HT-29 (cell line): ENCODE measurements at regions not wholly inside any gene's neighbourhood (a gene's known extent, or its start where the extent isn't known, plus 50 kb on each side); places are given as distances from the start of the nearest gene placed in this dataset.

ENCODE experiments used
- DNase-seq: peaks from one replicate; pipeline ENCODE4 v3.0.0-alpha.2; 2015; ENCODE audit warnings: low spot score

DNA sequence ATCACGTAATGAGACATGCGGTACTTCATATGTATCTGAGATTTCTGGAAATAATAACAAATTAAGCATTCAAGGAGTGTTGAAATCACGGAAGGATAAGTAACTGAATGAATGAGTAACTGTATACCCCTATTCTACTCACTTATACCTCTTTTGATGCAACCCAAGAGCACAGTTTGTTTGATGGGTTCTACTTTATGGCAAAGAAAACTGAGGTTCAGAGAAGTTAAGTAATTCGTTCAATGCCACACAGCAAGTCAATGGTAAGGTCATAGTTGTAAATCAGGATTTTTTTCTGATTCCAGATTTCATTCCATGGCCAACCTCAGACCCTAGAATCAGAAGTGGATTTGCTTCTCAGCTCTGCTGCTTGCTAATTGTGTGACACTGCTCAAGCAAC, 544.5 kb upstream of the TBX3 start:
- no peak for DNase-seq

DNA sequence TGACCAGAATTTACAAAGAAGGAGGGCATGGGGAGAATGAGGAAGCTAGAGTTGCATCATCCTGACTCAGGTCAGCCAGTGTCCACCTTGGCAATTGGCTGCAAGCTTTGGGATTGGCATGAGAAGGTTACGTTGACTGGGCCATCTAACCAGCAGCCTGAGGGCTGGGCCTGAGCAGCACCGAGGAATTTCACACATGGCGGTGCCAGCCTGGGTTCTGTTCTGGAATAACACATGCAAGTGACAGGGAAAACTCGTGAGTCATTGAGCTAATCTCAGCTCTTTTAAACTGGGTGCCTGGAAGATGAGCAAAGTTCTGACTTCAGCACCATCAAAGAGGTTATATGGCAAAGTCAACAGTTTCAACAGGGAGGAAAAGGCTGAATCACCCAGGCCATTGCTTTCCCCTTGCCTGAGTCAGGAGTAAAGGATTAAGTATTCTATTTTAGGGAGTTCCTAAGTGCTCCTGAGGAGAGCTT, 543.2 kb upstream of the TBX3 start:
- DNase-seq: peak; percentile 23

DNA sequence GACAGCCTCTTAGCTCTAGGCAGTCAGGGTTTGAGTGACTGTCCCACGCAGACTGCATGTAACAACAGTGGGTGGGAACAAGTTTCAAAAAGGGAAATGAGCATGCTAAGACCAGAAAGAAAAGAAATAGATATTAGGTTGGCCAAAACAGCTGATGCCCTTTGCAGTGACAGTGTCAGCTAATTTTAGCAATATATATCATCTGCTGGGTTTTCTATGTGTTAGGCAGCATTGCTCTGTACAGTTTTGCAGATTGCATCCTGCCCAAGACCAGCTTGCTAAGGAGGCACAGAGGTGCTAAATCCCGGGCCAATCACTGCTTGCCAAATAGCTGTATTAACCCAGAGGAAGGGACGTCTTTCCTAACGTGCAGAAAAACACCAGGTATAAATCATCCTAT, 541.9 kb upstream of the TBX3 start:
- no peak for DNase-seq

DNA sequence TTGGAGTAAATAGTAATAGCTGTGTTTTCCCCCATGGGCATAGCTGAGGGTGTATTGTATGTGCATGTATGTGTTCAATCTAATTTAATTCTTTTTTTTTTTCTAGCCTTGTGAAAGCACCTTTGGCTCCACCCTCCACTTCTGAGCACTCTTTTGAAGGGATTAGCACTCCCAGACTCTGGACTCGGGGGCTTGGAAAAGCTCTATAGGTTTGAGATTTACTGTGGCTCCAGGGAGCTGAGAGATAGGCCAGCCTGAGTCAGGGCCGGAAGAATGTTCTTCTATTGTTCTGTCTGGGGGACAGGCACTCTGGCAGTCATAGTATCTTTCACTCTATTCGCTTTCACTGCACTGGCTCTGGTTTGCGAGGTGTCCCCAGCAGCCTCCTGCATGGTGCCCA, 540.0 kb upstream of the TBX3 start:
- no peak for DNase-seq

DNA sequence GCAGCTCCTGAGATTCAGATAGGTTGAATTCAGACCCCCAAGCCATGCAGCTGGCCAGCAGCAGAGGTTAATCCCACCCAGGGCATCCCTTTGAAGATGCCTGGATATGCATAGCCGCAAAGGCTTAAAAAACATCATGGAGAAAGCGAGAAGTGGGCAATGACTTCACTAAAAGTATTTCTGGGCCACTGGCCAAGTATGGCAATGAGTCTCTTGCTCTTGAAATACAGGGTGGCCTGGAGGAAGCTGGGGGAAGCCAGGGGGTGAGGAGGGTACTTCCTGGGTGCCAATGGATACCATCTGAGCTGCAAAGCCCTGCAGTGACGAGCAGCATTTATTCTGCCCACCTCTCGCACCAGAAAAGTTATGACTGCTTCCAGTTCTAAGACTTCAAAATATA, 539.3 kb upstream of the TBX3 start:
- peak; percentile 54 for DNase-seq

DNA sequence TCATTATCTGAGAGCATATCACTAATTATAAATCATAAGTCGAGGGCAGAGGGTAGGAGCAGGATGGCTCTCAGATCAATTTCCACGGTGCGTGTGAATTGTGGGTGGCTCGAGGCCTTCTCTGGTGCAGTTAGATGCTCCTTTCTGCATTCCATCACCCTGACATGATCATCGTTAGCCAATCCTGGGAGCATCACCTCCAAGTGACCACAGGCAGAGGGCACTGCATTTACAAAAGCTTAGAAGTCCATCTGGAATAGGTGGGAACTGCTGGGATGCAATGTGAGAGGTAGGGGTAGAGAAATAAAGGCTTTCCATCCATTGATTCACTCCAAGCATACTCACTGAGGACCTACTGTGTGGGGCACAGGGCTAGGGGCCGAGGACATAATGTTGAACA, 538.2 kb upstream of the TBX3 start:
- no peak for DNase-seq

DNA sequence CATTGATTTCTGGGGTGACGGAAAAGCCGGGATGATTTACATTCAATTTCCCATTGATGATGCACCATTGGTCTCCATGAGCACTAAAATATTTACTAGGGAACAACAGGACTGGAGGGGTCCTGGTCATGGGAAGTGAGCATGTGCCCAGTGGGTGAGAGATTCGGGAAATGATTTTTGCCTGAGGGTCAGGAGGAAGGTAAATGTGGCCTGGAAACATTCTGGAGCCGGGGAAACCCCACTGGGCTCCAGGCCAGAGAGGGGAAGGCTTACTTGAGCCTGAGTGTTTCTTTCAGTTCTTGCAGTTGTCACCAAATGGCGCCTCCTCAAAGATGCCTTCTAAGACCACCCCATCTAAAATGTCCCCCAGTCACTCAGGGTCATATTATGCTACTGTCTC, 532.3 kb upstream of the TBX3 start:
- no peak for DNase-seq

DNA sequence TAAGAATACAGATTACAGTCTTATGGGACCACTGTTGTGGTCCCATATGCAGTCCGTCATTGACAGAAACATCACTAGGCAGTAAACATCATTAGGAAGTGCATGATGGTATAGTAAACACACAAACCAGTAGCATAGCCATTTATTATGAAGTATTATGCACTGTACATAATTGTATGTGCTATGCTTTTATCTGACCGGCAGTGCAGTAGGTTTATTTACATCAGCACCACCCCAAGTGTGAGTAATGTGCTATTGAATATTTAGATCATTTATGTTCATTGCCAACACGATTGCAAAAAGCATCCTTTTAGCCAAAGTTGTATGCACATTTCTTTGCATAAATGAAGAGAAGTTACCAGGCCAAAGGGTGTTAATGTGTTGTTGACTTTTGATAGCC, 531.6 kb upstream of the TBX3 start:
- no peak for DNase-seq

DNA sequence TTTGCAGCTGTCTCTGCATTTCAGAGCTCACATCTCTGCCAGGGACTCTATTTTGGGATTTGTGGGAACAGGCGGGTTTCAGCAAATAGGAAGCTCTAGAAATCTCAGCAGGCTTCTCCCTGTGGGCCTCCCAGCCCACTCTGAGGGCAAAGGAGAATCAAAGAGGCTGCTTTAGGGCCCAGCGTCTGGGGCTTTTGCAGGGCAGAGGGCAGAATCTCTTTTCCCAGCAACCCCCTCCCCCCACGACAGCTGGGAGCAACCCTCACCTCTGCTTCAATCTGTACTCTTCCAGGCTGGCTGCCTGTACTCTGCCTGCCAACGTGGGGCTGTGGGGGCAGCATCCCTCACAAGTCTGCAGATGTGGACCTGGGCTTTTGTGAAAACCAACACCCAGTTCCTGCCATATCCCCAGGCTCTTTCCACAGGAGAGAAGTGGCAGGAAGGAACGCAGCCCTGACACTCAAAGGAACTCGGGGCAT, 529.6 kb upstream of the TBX3 start:
- no peak for DNase-seq

DNA sequence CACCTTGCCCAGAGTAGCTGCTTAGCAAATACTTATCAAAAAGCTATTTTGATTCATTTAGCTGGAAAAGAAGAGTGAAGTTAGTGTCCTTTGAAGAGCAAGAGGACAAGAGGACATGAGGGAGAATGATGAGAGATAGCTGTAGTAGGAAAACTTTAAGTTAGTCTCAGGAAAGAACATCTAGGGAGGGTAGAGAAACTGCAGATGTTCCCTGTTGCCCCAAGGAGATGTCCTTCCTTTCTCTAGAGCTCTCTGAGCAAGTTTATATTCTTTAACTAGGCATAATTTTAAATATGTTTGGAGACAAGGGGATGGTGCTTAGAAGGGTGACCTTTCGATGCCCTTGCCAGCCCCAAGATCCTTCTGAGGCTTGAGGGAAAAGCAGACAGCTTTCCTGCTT, 529.1 kb upstream of the TBX3 start:
- DNase-seq: no peak

DNA sequence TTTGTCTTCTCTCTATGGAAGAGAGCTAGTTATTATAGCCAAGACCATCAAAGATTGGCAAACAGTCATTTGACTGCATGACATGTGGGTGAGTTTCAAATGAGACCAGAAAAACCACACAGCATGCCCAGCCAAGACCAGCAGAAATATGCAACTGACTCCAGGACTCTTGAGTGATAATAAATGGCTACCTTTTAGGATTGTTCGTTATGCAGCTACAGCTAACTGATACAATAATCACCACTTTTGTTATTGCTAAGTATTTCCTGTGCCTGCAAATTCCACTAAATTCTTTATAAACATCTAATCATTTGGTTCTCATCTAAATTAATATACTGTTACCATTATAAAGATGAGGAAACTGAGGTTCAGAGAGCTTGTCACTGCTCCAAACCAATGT, 528.4 kb upstream of the TBX3 start:
- DNase-seq: no peak

DNA sequence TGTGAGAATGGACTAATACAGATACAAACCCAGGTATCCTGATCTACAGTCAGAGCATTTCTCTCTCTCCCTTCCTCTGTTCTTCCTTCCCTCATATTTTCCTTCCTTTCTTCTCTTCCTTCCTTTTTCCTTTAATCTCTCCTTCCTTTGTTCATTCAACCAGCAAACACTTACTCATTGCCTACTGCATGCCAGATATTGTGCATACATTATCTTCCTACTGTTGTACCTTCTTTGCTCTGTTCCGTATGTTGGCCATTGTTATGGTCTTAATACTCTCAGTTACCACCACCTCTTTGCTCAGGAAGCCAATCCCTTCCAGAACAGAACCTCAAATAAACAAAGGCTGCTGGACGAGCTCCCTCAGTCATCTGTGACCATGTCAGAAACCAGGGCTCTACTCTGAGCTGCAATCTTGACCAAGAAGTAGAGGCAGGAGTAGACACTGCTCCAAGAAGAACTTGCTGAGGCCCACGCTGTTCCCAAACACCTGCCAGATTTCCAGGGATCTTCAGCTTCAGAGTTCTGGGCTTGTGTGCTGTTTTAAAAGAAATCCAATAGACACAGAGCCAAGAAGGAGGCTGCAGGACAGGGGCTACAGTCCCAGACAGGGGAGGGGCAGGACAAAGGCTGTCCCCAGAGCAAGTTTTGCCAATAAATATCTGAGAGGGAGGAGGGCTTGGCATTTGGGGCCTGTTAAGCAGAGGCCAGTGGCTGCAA, 526.7 kb upstream of the TBX3 start:
- DNase-seq: no peak

DNA sequence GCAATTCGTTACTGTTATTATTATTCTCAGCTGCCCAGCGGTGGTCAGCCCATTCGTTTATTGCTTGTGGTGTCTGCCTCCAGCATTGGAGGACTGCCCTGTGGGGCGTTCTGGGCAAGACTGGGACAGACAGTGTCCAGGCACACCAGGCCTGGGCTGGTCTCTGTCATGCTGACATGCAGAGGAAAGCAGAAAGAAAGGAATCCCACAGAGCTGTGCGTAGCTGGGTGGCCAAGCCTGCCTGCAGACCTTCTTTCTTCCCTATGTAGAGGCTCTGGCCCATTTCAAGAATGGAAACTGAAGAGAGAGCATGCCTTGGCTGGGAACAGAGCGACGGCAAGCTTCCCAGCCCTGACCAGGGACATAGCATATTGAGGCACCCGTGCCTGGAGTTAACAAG, 525.3 kb upstream of the TBX3 start:
- no peak for DNase-seq

DNA sequence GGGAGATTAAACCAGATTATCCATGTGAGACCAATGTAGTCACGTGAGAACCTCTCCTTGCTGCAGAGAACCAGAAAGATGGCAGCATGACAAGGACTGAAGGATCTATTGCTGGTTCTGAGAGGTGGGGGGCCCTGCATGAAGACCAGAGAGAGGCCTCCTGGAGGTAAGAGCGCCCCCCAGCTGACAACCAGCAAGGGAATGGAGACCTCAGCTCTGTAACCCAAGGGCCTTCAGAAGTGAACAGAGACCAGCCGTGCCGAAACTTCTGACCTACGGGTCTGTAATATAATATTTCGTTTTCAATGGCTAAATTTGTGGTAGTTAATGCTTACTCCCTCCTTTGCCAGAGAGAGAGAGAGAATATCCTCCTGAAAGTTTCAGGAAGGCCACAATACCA, 524.1 kb upstream of the TBX3 start:
- no peak for DNase-seq

DNA sequence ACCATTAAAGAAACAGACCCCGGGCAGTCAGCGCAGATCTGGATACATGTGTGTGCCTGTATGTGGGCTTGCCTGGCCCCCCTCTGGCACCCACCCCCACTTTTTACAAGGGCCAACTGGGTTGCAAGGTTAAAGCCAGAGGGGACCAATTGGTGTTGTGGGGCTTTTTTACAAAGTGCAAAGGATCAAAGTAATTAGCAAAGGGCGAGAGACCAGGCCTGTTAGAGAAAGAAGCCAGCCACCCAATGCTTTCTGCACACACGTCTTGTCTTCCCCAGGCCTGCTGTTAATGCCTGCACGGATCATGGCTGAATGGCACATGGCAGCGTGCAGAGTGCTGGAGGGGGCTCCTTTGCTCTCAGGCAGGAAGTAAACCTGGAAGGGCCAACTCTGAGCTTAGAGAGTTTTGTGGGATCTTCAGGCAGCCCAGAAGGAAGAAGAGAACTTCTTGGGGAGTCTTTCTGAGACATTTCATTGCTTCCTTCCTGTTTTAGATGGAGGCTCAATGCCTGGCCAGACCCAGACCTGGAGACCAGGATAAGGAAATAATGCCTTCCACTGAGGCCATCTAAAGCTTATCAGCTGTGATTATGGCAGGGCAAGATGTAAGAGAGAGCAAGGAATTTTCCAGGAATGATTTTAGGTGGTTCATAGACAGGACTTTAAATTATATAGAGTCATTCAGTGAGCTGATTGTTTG, 523.4 kb upstream of the TBX3 start:
- DNase-seq: no peak

DNA sequence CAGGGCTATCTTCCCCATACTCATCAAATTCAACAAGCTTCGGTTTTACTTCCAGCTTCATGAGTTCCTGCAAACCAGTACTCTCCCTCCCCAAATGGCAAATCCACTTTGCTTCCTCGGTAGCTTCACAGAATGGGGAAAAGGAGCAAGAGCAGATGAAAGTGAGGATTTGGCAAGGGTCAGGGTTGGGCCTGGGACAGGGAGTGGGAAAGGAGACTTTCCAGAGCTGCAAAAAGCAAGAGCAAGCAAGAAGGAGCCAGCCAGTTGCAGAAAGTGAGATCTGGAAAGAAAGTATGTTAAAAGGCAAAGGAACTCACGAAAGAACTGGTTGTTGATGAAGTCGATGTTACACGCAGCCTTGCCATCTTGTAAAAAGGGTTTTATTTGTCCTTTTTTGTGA, 522.8 kb upstream of the TBX3 start:
- no peak for DNase-seq

DNA sequence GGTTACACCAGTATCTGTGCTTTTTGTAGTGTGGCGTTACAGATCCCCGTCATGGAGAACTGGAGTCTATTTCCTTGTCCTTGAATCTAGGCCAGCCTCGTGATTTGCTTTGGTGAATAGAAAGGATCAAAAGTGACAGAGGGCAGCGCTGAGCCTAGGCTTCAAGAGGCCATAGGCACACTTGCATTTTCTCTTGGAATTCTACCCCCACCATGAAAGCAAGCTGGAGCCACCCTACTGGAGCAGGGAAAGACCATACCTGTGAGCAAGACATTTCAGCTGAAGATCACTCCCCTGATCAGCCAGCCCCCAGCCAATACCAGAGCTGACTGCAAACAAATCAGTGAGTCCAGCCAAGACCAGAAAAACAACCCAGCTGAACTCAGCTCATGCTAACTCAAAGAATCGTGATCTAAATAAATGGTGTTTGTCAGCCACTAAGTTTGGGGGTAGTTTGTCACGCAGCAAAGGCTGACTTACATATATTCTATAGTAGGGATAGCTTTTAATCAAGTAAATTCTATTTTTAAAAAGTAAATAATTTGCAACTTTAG, 521.9 kb upstream of the TBX3 start:
- DNase-seq: no peak

DNA sequence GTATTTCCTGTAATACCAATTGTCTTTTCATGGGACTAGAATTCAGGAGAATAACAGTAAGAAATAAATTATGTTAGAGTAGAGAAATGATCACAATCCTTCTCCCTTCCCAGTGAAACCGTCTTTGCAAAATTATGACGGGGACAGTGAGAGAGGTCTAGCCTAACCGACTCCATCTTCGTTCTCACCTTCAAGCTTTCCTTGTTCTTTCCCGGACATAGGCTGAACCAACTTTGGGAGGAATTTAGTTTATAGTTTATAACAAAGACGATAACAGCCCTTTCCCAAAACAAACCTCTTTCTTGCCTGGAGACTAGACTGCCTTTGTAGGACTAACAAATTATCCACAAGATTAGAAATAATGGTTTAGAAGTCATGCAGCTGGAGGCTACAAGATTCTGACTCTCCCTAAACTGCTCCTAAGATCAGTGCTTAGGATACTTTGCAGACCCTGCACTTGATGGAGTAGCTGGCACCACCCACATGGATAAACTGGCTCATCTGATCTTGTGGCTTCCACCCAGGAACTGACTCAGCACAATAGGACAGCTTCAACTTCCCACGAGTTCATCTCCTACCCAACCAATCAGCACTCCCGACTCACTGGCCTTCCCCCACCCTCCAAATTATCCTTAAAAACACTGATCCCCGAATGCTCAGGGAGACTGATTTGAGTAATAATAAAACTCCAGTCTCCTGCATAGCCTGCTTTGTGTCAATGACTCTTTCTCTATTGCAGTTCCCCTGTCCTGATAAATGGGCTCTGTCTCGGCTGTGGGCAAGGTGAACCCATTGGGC, 521.2 kb upstream of the TBX3 start:
- no peak for DNase-seq

DNA sequence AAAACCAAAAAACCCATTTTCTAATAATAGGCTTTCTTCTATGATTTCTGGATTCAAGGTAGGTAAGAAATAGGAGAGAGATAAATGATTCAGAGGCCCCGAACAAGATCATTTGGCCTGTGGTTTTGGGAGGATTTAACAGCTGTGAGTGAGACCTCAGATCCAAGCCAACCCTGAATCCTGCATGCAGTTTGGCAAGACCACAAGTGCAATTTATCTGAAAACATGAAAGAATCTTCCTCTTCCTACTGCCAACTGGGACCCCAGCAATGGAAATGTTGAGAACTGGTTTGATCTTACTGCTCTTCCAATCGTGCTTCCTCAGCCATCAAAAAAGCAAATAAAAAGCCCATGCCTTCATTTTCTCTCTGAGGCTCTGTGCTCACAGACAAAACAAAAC, 519.7 kb upstream of the TBX3 start:
- DNase-seq: no peak

DNA sequence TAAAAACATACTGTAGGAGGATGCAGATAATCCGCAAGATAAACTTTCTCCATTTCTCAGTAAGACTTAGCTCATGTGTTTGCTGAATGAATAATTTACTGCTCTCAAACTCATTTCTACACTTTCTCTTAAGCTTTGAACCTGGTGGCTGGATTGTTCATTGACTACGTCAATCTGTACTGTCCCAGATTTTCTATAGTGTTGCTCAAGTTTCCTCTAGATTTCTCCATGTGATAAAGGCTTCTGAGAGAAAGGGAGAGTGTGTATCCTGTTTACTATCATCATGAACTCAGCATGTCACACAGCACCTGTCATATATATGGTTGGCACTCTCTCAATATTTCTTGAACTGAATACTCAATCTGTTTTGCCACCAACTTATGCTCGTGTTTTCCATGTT, 518.0 kb upstream of the TBX3 start:
- DNase-seq: no peak

DNA sequence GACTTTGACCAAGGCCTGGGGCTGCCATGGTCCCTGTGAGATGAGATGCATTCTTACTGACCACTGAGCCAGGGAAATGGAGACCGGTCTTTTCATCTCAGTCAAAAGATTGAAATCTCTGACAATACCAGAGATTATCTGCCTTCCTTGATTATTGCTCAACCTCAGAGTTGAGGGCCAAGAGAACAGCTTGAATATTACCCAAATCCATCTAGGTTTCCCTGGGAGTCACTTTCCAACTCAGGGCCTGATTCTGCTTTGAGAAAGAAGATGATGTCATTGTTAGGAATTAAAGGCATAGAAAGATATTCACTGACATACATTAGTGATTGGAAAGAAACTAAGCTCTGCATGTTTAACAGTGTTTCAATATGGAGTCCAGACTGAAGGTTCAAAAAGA, 515.9 kb upstream of the TBX3 start:
- no peak for DNase-seq

DNA sequence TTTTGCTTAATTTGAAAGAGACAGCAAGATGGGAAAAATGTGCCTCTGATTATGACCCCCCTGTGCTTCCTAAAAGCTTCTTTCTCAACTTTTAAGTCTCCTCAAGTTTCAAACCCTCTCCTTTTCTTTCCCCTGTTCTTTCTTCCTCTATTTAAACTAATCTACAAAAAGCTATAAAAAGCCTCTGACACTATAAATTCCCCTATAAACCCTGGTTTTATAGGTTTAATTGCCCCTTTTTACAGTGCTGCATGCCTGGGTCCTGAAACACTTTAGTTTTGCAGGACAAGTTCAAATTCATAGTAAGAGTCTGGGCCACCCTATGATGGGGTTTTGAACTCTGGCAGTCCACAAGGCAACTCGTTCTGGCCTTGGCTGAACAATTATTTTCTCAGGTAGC, 510.9 kb upstream of the TBX3 start:
- DNase-seq: no peak
